ENCODE measurements at regions not wholly inside any gene's neighbourhood (a gene's known extent, or its start where the extent isn't known, plus 50 kb on each side); places are given as distances from the start of the nearest gene placed in this dataset.

GRCh38 chr14:48391661-48392060 is 716.3 kb upstream of the MDGA2 start:
- TF ChIP-seq CTCF (IDR thresholded peaks at IDR 0.05) (no peak), REST (IDR thresholded peaks at IDR 0.05; ENCODE audit: low read depth, low read length) (no peak), EZH2phosphoT487 (IDR thresholded peaks at IDR 0.05; ENCODE audit: borderline replicate concordance, low read depth) (no peak), EP300 (IDR thresholded peaks at IDR 0.05; ENCODE audit: borderline replicate concordance in 1 of 2, low read depth in 1 of 2, low read length in 1 of 2) (no peak), USF2 (IDR thresholded peaks at IDR 0.05; ENCODE audit: borderline replicate concordance, low read depth, low read length) (no peak), TAF1 (IDR thresholded peaks at IDR 0.05; ENCODE audit: borderline replicate concordance, low read depth, low read length) (no peak), SIN3A (IDR thresholded peaks at IDR 0.05; ENCODE audit: borderline replicate concordance, low read depth, low read length) (no peak), GABPA (IDR thresholded peaks at IDR 0.05; ENCODE audit: low read depth) (no peak)

Measured in SK-N-SH (cell line).